KG1 (cell line): ENCODE measurements at regions not wholly inside any gene's neighbourhood (a gene's known extent, or its start where the extent isn't known, plus 50 kb on each side); places are given as distances from the start of the nearest gene placed in this dataset.

ENCODE experiments used
- DNase-seq: peaks from one replicate; lab custom pipeline; 2025; lab: John Stamatoyannopoulos, UW

- DNase-seq = no peak
Measured at GRCh38 chr4:128355305-128355704, 67.7 kb upstream of the PGRMC2 start.

- no peak for DNase-seq
Measured at GRCh38 chr4:128354205-128354821, 66.7 kb upstream of the PGRMC2 start.

DNA sequence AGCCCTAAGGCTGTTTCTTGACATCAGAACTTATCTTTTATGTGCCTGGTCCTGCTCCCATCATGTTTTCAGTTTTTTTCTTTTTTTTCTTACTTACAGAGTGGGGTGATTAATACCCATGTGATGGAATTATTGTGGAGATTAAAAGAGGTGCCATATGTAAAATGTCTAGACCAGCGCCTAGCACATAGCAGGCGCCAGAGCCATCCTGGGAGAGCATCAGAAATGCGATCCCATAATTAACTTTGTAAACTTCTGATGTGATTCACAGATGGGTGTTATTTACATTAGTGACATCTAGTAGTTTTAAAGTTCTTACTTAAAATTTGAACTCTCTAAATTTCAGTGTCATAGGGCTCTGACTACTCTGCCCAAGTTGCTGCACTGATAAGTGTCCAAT is 66.2 kb upstream of the PGRMC2 start:
- no peak for DNase-seq

GRCh38 chr4:128351502-128351901 is 63.9 kb upstream of the PGRMC2 start:
- no peak for DNase-seq

- DNase-seq = no peak
Measured at GRCh38 chr4:128350449-128351045, 62.9 kb upstream of the PGRMC2 start.

- DNase-seq = no peak
Measured at GRCh38 chr4:128349921-128350320, 62.3 kb upstream of the PGRMC2 start.

GRCh38 chr4:128347930-128348660 is 60.5 kb upstream of the PGRMC2 start:
- DNase-seq = no peak

DNA sequence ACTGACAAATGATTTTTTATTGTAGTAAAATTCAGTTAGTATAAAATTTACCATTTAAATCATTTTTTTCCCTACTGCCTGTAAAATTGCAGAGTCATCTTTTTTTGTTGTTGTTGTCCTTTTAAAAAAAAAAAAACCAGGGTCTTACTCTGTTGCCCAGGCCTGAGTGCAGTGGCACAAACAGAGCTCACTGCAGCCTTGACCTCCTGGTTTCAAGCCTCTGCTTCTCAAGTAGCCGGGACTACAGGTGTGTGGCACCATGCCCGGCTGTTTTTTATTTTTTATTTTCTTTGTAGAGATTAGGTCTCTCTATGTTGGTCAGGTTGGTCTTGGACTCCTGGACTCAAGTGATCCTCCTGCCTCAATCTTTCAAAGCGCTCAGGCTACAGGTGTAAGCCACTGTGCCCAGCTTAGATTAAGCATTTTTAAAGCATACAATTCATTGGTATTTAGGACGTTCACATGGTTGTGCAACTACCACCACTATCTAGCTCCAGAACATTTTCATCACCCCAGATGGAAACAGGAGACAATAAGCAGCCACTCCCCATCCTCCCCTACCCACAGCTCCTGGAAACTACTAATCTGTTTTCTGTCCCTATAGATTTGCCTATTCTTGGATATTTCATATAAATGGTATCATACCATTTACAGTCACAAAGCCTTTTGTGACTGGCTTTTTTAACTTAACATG is 59.7 kb upstream of the PGRMC2 start:
- no peak for DNase-seq

GRCh38 chr4:128346054-128346716 is 58.6 kb upstream of the PGRMC2 start:
- DNase-seq = no peak

GRCh38 chr4:128345650-128346049 is 58.0 kb upstream of the PGRMC2 start:
- no peak for DNase-seq

DNA sequence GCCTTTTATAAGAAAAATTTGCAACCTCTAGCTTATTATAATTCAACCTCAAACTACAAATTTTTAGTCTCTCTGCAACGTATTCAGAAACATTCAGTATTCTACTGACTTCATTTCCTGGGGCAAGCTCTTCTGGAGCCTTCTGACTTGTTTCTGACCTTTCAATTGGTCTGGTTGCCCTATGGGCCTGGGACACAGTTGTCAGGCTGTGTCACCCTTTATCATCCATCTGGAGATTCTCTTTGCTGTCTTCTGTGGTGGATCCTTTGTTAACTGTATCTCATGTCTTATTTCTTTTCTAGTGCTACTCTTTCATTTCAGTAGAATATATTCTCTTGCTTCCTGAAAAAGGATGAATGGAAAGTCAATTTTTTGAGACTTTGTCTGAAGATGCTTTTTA is 55.1 kb upstream of the PGRMC2 start:
- DNase-seq = no peak

DNA sequence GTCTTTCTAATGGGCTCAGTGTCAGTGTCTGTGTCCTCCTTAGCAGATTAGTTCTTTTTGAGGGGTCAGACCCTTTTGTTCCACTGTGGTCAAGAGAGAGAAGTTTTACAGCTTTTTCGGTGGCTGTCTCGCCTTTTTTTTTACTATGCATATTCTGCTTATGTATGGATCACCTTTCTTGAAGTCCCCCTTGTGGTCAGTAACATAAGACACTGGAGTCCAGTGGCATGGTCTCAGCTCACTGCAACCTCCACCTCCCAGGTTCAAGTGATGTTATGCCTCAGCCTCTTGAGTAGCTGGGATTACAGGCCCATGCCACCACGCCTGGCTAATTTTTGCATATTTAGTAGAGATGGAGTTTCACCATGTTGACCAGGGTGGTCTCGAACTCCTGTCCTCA is 54.0 kb upstream of the PGRMC2 start:
- DNase-seq = no peak

DNA sequence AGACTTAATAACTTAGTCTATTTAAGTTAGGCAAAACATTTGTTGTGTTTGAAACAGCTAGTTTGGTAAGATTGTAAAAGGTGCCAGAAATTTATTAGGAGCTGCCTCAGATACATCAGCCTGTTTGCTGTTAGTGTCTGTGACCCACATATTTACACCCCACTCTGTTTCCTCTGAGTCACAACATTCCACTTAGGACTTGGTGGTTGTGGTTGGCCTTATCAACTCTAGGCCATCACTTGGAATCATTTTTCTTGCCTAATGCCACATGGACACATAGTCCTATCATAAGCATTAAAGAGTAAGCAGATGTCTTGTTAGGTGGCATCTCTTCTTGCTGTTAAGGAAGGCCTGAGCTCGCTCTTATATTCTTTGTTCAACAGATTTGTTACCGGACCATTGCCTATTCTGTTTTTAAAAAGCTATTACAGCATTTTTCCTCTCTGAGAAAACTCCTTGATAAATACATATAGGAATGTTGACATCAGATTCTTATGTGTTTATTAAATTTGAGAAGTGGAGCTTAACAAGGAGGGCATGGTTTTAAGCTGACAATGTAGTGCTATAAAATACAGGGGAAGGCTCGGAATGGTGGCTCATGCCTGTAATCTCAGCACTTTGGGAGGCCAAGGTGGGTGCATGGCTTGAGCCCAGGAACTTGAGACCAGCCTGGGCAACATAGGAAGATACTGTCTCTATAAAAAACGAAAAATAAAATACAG is 51.2 kb upstream of the PGRMC2 start:
- no peak for DNase-seq

GRCh38 chr4:128337863-128338262 is 50.2 kb upstream of the PGRMC2 start:
- DNase-seq = no peak
